PC-9 (cell line): ENCODE measurements at regions not wholly inside any gene's neighbourhood (a gene's known extent, or its start where the extent isn't known, plus 50 kb on each side); places are given as distances from the start of the nearest gene placed in this dataset.

ENCODE experiments used
- BruUV-seq: library from RNA; stranded (reverse); fragments of 400-500 nt; replicated peaks from 2 replicates; lab custom pipeline; 2021; lab: Mats Ljungman, UMichigan
- CTCF ChIA-PET: fragments of 300-600 bp; sonication (Branson Sonifier 250); formaldehyde crosslinking; loops from one replicate; lab custom pipeline; 2022; ENCODE audit warnings: antibody characterized with exemption; lab: Charles Lee
- POLR2A ChIA-PET: fragments of 300-600 bp; sonication (Branson Sonifier 250); formaldehyde crosslinking; loops from one replicate; lab custom pipeline; 2022; ENCODE audit warnings: antibody characterized with exemption; ENCODE audit not compliant: unreplicated experiment; lab: Charles Lee
- DNase-seq, 2 experiments: peaks; one replicate each; pipeline versions ENCODE4 v3.0.0 to v3.0.0-alpha.2; 2015 to 2022; ENCODE audit warnings: mixed read lengths in 1 of 2
- H2AFZ ChIP-seq: fragments of 200-600 bp; sonication (generic); 2 replicates; pipeline ENCODE4 v1.8.1; 2017; ENCODE audit warnings: antibody characterized with exemption
- H3F3A ChIP-seq: fragments of 200-600 bp; sonication (generic); 2 replicates; pipeline ENCODE4 v1.8.1; 2017; ENCODE audit warnings: antibody characterized with exemption, mild to moderate bottlenecking, low read depth; ENCODE audit not compliant: insufficient read depth
- H3K27ac ChIP-seq: fragments of 200-600 bp; sonication (generic); 2 replicates; pipeline ENCODE4 v1.6.1; 2016; ENCODE audit warnings: mixed run types
- H3K27me3 ChIP-seq: fragments of 200-600 bp; sonication (generic); 2 replicates; pipeline ENCODE4 v1.6.1; 2016; ENCODE audit warnings: low read depth, mixed run types; ENCODE audit not compliant: insufficient read depth
- H3K36me3 ChIP-seq: fragments of 200-600 bp; sonication (generic); 2 replicates; pipeline ENCODE4 v1.6.1; 2016; ENCODE audit warnings: low read depth, mixed run types
- H3K4me1 ChIP-seq: fragments of 200-600 bp; sonication (generic); replicated peaks from 2 replicates; pipeline ENCODE4 v1.6.1; 2016; ENCODE audit warnings: mixed run types; ENCODE audit not compliant: insufficient read depth
- H3K4me2 ChIP-seq: fragments of 200-600 bp; sonication (generic); 2 replicates; pipeline ENCODE4 v1.6.1; 2017; ENCODE audit warnings: mixed run types
- H3K4me3 ChIP-seq: fragments of 200-600 bp; sonication (generic); 2 replicates; pipeline ENCODE4 v1.6.1; 2016; ENCODE audit warnings: mixed run types
- H3K79me2 ChIP-seq: fragments of 200-600 bp; sonication (generic); 2 replicates; pipeline ENCODE4 v1.6.1; 2017; ENCODE audit warnings: low read depth, mixed run types
- H3K9me2 ChIP-seq: fragments of 200-600 bp; sonication (generic); 2 replicates; pipeline ENCODE4 v1.8.1; 2017; ENCODE audit warnings: mild to moderate bottlenecking; ENCODE audit not compliant: insufficient read depth
- H3K9me3 ChIP-seq: fragments of 200-600 bp; sonication (generic); 2 replicates; pipeline ENCODE4 v1.8.1; 2016; ENCODE audit warnings: low read depth; ENCODE audit not compliant: insufficient read depth
- H4K20me1 ChIP-seq: fragments of 200-600 bp; sonication (generic); 2 replicates; pipeline ENCODE4 v1.8.1; 2017; ENCODE audit not compliant: insufficient read depth
- CTCF ChIP-seq: fragments of 200-600 bp; sonication (generic); conservative IDR thresholded peaks from 2 replicates; pipeline ENCODE4 v1.6.1; 2017; ENCODE audit warnings: mixed run types, antibody characterized with exemption, mild to moderate bottlenecking, moderate library complexity
- EZH2 ChIP-seq: fragments of 200-600 bp; sonication (generic); IDR thresholded peaks from 2 replicates; pipeline ENCODE4 v1.8.0; 2017; ENCODE audit warnings: antibody characterized with exemption, low read depth
- intact Hi-C: fragments of 100-400 bp; cut with micrococcal nuclease; formaldehyde crosslinking; loops from one replicate; pipeline ENCODE4 v1.10.0; 2022; ENCODE audit not compliant: unreplicated experiment

- no peaks in the 10 kb centered on the region for H3K4me1 ChIP-seq
- no peak overlapping the region for H3K27ac ChIP-seq
- intact Hi-C loops: no loop called here
- H3K36me3 ChIP-seq: no peaks in the 10 kb centered on the region
- H3K27me3 ChIP-seq: no peaks in the 10 kb centered on the region
- no peaks in the 10 kb centered on the region for H4K20me1 ChIP-seq
- no peak for DNase-seq
- no peak overlapping the region for H3K4me2 ChIP-seq
- CTCF ChIA-PET: no interaction called here
- H3F3A ChIP-seq: no peaks in the 10 kb centered on the region
- H3K79me2 ChIP-seq: no peaks in the 10 kb centered on the region
- H2AFZ ChIP-seq: no peak overlapping the region
- no peak for TF ChIP-seq EZH2
- TF ChIP-seq CTCF: no peak
- POLR2A ChIA-PET: no interaction called here
- 0 out of 2 replicates have a peak, but pooled peaks cover 5% of the 10 kb centered on the region for H3K9me2 ChIP-seq
- no peaks in the 10 kb centered on the region for H3K9me3 ChIP-seq
- no TSS peak for BruUV-seq
- H3K4me3 ChIP-seq: no peak overlapping the region
These were observed 561.1 kb upstream of the MEF2C start for GRCh38 chr5:89444088-89444487.

GRCh38 chr5:89443508-89443907 lies 560.5 kb upstream of the MEF2C start:
- H2AFZ ChIP-seq: no peak overlapping the region
- intact Hi-C loops: no loop called here
- no TSS peak for BruUV-seq

GRCh38 chr5:89441965-89442364 lies 559.0 kb upstream of the MEF2C start:
- Histone ChIP-seq H4K20me1 (no peaks in the 10 kb centered on the region), H3K27me3 (no peaks in the 10 kb centered on the region), H3K79me2 (no peaks in the 10 kb centered on the region), H3K27ac (no peak overlapping the region), H3F3A (no peaks in the 10 kb centered on the region), H3K4me2 (no peak overlapping the region), H3K9me2 (0 out of 2 replicates have a peak, but pooled peaks cover 5% of the 10 kb centered on the region), H3K36me3 (no peaks in the 10 kb centered on the region), H2AFZ (no peak overlapping the region), H3K4me3 (no peak overlapping the region), H3K9me3 (no peaks in the 10 kb centered on the region), H3K4me1 (no peaks in the 10 kb centered on the region)
- POLR2A ChIA-PET: no interaction called here
- BruUV-seq: no TSS peak
- TF ChIP-seq CTCF: no peak
- no peak for TF ChIP-seq EZH2
- intact Hi-C loops: no loop called here
- CTCF ChIA-PET: no interaction called here
- no peak for DNase-seq

More at GRCh38 chr5:89443508-89443907, 560.5 kb upstream of the MEF2C start:
- TF ChIP-seq CTCF: no peak
- TF ChIP-seq EZH2: no peak
- H3K4me3 ChIP-seq: no peak overlapping the region
- H3F3A ChIP-seq: no peaks in the 10 kb centered on the region
- H3K27me3 ChIP-seq: no peaks in the 10 kb centered on the region
- H3K79me2 ChIP-seq: no peaks in the 10 kb centered on the region
- ChIA-PET CTCF (no interaction called here), POLR2A (no interaction called here)
- H4K20me1 ChIP-seq: no peaks in the 10 kb centered on the region
- no peak overlapping the region for H3K27ac ChIP-seq
- no peak for DNase-seq
- 0 out of 2 replicates have a peak, but pooled peaks cover 5% of the 10 kb centered on the region for H3K9me2 ChIP-seq
- H3K9me3 ChIP-seq: no peaks in the 10 kb centered on the region
- no peaks in the 10 kb centered on the region for H3K4me1 ChIP-seq
- no peak overlapping the region for H3K4me2 ChIP-seq
- H3K36me3 ChIP-seq: no peaks in the 10 kb centered on the region
